ENCODE measurements at regions not wholly inside any gene's neighbourhood (a gene's known extent, or its start where the extent isn't known, plus 50 kb on each side); places are given as distances from the start of the nearest gene placed in this dataset.

- no peak for TF ChIP-seq ZNF274 (IDR thresholded peaks at IDR 0.05; ENCODE audit: borderline replicate concordance, extremely low read depth, low read length)
- TF ChIP-seq BCL11A (IDR thresholded peaks at IDR 0.05; ENCODE audit: low read depth in 2 of 2, low read length in 2 of 2): no peak
- TF ChIP-seq KDM1A (IDR thresholded peaks at IDR 0.05; ENCODE audit: borderline replicate concordance, low read length): no peak
- TF ChIP-seq TCF12 (IDR thresholded peaks at IDR 0.05; ENCODE audit: low read depth, low read length): no peak
These were observed 192.1 kb upstream of the PCDH15 start (continued) for GRCh38 chr10:54993148-54993547.

All from H1 (cell line).